ENCODE measurements at regions not wholly inside any gene's neighbourhood (a gene's known extent, or its start where the extent isn't known, plus 50 kb on each side); places are given as distances from the start of the nearest gene placed in this dataset.

DNA sequence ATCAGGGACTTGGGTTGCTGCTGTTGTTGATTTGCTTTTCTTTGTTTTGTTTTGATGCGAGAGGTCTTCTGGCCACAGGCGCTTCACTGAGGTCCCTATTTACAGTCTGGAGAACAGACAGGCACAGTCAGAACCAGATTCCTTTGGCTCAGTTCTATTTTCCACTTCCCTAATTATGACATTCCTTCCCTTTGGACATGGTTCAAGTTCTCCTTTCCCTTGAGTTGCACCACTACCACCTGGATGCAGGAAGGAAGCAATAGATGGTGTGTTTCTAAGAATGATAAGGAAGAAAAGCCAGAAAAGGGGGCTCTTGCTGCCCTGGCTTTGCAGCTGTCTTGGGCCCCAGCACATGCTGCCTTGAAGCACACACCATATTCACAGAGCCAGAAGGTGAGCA, 160.6 kb downstream of the MAF start:
- POLR2A ChIA-PET, result no interaction called here
- Mint-ChIP-seq H3K27me3 (ENCODE audit: low read depth) (no peaks in the 10 kb centered on the region), H3K27ac (no peak overlapping the region), H3K4me1 (peaks cover 17% of the 10 kb centered on the region), H3K4me3 (no peak overlapping the region), H3K36me3 (no peaks in the 10 kb centered on the region), H3K9me3 (no peaks in the 10 kb centered on the region)
- CTCF ChIA-PET, result no interaction called here
- ATAC-seq (no peak), DNase-seq (ENCODE audit: low spot score) (no peak)
- TF ChIP-seq TEAD4 (CRISPR knock-in tag; IDR thresholded peaks at IDR 0.05) (no peak), FOXK1 (CRISPR knock-in tag; IDR thresholded peaks at IDR 0.05) (no peak), SMAD3 (CRISPR knock-in tag; IDR thresholded peaks at IDR 0.05; ENCODE audit: borderline replicate concordance) (no peak), TP53 (CRISPR knock-in tag; IDR thresholded peaks at IDR 0.05) (no peak)
- TF ChIP-seq, protein P1, sequence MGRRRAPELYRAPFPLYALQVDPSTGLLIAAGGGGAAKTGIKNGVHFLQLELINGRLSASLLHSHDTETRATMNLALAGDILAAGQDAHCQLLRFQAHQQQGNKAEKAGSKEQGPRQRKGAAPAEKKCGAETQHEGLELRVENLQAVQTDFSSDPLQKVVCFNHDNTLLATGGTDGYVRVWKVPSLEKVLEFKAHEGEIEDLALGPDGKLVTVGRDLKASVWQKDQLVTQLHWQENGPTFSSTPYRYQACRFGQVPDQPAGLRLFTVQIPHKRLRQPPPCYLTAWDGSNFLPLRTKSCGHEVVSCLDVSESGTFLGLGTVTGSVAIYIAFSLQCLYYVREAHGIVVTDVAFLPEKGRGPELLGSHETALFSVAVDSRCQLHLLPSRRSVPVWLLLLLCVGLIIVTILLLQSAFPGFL (CRISPR knock-in tag; IDR thresholded peaks at IDR 0.05; ENCODE audit: borderline replicate concordance), result no peak
- TF ChIP-seq, protein P2, sequence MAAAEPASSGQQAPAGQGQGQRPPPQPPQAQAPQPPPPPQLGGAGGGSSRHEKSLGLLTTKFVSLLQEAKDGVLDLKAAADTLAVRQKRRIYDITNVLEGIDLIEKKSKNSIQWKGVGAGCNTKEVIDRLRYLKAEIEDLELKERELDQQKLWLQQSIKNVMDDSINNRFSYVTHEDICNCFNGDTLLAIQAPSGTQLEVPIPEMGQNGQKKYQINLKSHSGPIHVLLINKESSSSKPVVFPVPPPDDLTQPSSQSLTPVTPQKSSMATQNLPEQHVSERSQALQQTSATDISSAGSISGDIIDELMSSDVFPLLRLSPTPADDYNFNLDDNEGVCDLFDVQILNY (CRISPR knock-in tag; IDR thresholded peaks at IDR 0.05), result no peak

DNA sequence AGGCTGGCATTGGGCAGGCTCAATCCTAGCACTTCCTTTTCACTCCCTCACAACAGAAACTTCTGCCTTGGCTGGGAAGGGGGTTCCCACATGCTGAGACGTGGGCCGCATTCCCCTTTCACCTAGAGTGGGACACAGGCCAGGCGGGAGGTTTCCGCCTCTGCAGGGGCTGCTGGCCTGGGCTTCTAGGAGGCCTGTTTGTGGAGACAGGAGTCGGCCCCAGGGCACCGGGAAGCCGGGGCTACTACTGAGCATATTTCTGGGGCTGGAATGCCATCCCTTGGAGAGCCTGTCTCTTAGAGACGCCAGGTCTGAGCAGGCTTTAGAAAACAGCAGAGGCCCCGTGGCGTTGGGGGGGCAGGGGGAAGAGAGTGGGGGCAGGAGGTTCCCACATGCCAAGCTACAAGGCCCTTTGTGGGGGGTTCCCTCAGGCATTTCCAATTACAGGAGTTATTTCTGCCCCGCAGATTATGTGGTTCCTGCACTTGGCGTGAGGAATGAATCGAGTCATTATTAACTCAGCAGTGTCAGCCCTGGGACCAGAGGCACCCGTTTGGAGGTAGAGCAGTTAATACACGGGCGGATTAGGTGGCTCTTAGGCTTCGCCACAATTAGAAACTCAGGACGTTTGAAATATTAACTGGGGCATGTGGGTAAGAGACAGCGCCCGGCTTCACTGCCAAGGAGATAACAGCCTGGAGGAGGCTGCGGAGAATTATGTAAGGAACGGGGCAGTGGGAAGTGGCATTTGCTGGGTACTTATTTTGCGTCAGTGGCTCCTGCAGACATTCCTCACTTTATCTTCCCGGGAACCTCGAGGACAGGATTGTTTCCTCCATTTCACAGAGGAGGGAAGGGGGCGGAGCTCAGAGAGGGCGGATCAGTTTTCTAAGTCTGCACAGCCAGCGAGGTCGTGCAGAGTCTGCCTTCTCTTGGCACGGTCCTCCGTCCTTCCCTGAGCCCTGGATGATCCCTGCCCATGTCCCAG, 162.5 kb downstream of the MAF start:
- H3K4me1 Mint-ChIP-seq, result peaks cover 17% of the 10 kb centered on the region
- no peak for TF ChIP-seq ESRRA (CRISPR knock-in tag; IDR thresholded peaks at IDR 0.05; ENCODE audit: borderline replicate concordance)
- no peak for TF ChIP-seq ZNF423 (CRISPR knock-in tag; IDR thresholded peaks at IDR 0.05)
- TF ChIP-seq, protein P3, sequence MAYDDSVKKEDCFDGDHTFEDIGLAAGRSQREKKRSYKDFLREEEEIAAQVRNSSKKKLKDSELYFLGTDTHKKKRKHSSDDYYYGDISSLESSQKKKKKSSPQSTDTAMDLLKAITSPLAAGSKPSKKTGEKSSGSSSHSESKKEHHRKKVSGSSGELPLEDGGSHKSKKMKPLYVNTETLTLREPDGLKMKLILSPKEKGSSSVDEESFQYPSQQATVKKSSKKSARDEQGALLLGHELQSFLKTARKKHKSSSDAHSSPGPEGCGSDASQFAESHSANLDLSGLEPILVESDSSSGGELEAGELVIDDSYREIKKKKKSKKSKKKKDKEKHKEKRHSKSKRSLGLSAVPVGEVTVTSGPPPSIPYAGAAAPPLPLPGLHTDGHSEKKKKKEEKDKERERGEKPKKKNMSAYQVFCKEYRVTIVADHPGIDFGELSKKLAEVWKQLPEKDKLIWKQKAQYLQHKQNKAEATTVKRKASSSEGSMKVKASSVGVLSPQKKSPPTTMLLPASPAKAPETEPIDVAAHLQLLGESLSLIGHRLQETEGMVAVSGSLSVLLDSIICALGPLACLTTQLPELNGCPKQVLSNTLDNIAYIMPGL (CRISPR knock-in tag; IDR thresholded peaks at IDR 0.05), result no peak
- no peak for TF ChIP-seq MYBL2 (CRISPR knock-in tag; IDR thresholded peaks at IDR 0.05)
- TF ChIP-seq TCF7 (CRISPR knock-in tag; IDR thresholded peaks at IDR 0.05; ENCODE audit: low read depth), result no peak
- no peak for TF ChIP-seq GABPB1 (CRISPR knock-in tag; IDR thresholded peaks at IDR 0.05)
- TF ChIP-seq MXD4 (CRISPR knock-in tag; IDR thresholded peaks at IDR 0.05; ENCODE audit: borderline replicate concordance), result no peak
- TF ChIP-seq KAT7 (CRISPR knock-in tag; IDR thresholded peaks at IDR 0.05; ENCODE audit: borderline replicate concordance), result no peak
- TF ChIP-seq, protein P4, sequence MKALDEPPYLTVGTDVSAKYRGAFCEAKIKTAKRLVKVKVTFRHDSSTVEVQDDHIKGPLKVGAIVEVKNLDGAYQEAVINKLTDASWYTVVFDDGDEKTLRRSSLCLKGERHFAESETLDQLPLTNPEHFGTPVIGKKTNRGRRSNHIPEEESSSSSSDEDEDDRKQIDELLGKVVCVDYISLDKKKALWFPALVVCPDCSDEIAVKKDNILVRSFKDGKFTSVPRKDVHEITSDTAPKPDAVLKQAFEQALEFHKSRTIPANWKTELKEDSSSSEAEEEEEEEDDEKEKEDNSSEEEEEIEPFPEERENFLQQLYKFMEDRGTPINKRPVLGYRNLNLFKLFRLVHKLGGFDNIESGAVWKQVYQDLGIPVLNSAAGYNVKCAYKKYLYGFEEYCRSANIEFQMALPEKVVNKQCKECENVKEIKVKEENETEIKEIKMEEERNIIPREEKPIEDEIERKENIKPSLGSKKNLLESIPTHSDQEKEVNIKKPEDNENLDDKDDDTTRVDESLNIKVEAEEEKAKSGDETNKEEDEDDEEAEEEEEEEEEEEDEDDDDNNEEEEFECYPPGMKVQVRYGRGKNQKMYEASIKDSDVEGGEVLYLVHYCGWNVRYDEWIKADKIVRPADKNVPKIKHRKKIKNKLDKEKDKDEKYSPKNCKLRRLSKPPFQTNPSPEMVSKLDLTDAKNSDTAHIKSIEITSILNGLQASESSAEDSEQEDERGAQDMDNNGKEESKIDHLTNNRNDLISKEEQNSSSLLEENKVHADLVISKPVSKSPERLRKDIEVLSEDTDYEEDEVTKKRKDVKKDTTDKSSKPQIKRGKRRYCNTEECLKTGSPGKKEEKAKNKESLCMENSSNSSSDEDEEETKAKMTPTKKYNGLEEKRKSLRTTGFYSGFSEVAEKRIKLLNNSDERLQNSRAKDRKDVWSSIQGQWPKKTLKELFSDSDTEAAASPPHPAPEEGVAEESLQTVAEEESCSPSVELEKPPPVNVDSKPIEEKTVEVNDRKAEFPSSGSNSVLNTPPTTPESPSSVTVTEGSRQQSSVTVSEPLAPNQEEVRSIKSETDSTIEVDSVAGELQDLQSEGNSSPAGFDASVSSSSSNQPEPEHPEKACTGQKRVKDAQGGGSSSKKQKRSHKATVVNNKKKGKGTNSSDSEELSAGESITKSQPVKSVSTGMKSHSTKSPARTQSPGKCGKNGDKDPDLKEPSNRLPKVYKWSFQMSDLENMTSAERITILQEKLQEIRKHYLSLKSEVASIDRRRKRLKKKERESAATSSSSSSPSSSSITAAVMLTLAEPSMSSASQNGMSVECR (CRISPR knock-in tag; IDR thresholded peaks at IDR 0.05; ENCODE audit: borderline replicate concordance), result no peak
- TF ChIP-seq GRHL2 (CRISPR knock-in tag; IDR thresholded peaks at IDR 0.05; ENCODE audit: insufficient replicate concordance, severe bottlenecking), result no peak
- no peak for TF ChIP-seq ZNF317 (CRISPR knock-in tag; IDR thresholded peaks at IDR 0.05; ENCODE audit: borderline replicate concordance, low read depth)
- no peak for TF ChIP-seq PRRX2 (CRISPR knock-in tag; IDR thresholded peaks at IDR 0.05)
- no peak for TF ChIP-seq NR3C1 (CRISPR knock-in tag; conservative IDR thresholded peaks at IDR 0.05; ENCODE audit: low read depth)
- no peak for TF ChIP-seq CREM (CRISPR knock-in tag; IDR thresholded peaks at IDR 0.05)
- TF ChIP-seq, protein P5, sequence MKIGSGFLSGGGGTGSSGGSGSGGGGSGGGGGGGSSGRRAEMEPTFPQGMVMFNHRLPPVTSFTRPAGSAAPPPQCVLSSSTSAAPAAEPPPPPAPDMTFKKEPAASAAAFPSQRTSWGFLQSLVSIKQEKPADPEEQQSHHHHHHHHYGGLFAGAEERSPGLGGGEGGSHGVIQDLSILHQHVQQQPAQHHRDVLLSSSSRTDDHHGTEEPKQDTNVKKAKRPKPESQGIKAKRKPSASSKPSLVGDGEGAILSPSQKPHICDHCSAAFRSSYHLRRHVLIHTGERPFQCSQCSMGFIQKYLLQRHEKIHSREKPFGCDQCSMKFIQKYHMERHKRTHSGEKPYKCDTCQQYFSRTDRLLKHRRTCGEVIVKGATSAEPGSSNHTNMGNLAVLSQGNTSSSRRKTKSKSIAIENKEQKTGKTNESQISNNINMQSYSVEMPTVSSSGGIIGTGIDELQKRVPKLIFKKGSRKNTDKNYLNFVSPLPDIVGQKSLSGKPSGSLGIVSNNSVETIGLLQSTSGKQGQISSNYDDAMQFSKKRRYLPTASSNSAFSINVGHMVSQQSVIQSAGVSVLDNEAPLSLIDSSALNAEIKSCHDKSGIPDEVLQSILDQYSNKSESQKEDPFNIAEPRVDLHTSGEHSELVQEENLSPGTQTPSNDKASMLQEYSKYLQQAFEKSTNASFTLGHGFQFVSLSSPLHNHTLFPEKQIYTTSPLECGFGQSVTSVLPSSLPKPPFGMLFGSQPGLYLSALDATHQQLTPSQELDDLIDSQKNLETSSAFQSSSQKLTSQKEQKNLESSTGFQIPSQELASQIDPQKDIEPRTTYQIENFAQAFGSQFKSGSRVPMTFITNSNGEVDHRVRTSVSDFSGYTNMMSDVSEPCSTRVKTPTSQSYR (CRISPR knock-in tag; IDR thresholded peaks at IDR 0.05), result no peak
- TF ChIP-seq GTF2I (CRISPR knock-in tag; conservative IDR thresholded peaks at IDR 0.05), result no peak

More for the DNA sequence above, 162.5 kb downstream of the MAF start:
- ChIA-PET POLR2A (interaction anchor here (0.6 kb wide), 1 partner anchor 1320 kb away, joined by 4 read pairs; no protein-coding TSS in a partner anchor), CTCF (interaction anchor here (1.4 kb wide), 1 partner anchor 164 kb away, joined by 3 read pairs; no protein-coding TSS in a partner anchor)
- Mint-ChIP-seq H3K4me3 (no peak overlapping the region), H3K9me3 (no peaks in the 10 kb centered on the region), H3K27me3 (ENCODE audit: low read depth) (no peaks in the 10 kb centered on the region), H3K27ac (no peak overlapping the region), H3K36me3 (no peaks in the 10 kb centered on the region)
- ATAC-seq (peak; percentile 83), DNase-seq (ENCODE audit: low spot score) (peak; percentile 46)
